HG03442 (cell line): ENCODE measurements at regions not wholly inside any gene's neighbourhood (a gene's known extent, or its start where the extent isn't known, plus 50 kb on each side); places are given as distances from the start of the nearest gene placed in this dataset.

Experiments
- ATAC-seq: cut with Tn5 transposase; IDR thresholded peaks from one replicate; pipeline ENCODE4 v1.9.1; 2021; ENCODE audit warnings: mild to moderate bottlenecking, moderate library complexity; ENCODE audit not compliant: unreplicated experiment

GRCh38 chr3:86737517-86737916 lies 253.4 kb downstream of the VGLL3 start:
- no peak for ATAC-seq

- ATAC-seq: no peak
These were observed 257.7 kb downstream of the VGLL3 start for GRCh38 chr3:86733257-86733656.

- no peak for ATAC-seq
These were observed 259.4 kb downstream of the VGLL3 start for GRCh38 chr3:86731501-86731901.

DNA sequence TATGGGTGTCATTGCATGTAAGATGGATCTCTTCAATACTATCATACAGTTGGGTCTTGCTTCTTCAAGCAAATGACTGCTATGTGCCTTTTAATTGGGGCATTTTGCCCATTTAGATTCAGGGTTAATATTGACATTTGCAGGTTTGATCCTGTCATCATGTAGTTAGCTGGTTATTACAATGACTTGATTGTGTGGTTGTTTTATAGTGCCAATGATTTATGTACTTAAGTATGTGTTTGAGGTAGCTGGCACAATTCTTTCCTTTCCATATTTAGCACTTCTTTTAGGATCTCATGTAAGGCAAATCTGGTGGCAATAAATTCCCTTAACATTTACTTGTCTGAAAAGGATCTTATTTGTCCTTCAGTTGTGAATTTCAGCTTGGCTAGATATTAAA lies 267.5 kb downstream of the VGLL3 start:
- no peak for ATAC-seq

GRCh38 chr3:86711634-86712033 lies 279.3 kb downstream of the VGLL3 start:
- ATAC-seq: no peak

DNA sequence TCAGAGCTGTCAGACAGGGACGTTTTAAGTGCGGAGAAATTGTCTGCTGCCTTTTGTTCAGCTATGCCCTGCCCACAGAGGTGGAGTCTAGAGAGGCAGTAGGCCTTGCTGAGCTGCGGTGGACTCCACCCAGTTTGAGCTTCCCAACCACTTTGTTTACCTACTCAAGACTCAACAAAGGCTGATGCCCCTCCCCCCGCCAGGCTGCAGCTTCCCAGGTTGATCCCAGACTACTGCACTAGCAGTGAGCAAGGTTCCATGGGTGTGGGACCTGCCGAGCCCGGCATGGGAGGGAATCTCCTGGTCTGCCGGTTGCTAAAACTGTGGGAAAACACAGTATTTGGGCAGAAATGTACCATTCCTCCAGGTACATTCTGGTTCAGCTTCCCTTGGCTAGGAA lies 282.1 kb downstream of the VGLL3 start:
- ATAC-seq: no peak

DNA sequence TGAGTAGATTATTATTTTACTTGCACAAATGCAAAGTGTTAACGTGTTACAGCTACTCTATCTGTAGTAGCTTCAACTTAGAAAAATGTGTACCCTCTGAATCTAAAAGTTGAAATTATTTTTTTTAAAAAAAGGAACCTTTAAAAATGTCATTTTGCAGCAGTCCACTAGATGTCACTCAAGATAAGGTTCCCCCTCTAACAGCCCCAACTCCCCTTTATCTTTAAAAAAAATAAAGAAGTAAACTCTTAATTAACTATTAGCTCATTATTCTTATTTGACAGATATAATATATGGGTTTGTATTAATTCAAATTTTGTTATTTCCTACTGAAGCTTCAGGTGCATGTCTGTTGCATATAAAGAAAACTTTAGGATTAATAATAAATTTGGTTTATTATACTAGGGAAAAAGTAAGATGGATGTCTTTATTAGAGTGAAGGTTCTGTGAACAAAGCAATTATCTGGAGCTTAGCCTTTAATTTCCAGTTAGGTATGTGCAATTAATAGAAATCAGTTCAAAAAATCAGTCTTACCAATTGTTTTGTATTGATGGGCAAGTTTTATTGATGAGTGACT lies 288.5 kb downstream of the VGLL3 start:
- peak; percentile 43 for ATAC-seq

DNA sequence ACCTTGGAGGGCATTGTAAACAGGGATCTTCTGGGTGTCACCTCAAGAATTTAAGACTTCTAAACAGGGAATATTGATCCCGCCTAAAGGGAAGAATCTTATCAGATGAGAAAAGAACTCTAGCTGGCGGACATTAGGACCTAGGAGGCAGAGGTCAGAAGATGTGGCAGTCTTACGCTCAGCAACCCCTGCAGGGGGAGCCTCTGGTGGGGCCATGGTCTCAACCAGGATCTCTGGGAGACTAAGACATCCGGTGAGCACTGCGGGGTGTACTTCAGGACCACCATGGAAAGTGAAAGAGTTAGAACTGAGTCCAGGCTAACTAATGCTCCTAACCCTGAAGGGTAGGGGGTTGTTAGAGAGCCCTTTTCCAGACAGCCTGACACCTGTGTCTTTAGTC lies 295.2 kb downstream of the VGLL3 start:
- ATAC-seq: no peak

DNA sequence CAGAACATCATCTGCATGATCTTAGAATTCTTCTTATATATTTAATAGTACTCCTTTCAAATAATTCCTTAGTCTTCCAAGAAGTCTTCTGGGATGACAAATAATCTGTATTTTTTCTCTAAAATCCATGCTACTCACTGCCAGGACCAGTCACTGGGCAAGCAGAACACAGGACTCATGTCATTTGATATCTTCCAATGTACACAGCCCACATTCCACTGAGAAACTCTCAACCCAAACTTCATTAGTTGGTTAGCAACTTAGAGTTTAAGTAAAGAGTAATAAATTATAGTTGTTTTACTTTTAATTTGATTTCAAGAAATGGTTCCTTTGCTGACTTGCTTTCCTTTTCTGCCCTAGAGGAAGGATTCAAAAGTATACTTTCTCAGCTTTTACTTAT lies 317.0 kb downstream of the VGLL3 start:
- no peak for ATAC-seq

DNA sequence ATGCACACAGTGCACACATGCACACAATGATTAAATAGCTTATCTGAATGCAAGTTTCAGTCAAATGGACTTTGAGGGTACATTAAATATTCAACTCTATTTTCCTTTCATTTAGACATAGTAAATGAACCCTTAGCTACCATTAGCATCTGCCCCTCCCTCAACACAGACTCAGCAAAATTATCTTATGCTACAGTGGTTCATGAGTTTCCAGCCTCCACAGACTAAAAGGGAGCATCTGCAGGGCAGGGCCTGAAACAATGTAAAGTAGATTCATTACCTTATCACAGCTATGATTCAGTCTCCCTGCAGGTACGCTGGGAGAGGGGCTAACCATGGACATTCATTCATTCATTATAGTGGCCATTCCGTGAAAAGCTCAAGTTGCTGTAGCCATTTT lies 329.1 kb downstream of the VGLL3 start:
- no peak for ATAC-seq

- ATAC-seq: no peak
These were observed 332.1 kb downstream of the VGLL3 start for GRCh38 chr3:86658876-86659275.

DNA sequence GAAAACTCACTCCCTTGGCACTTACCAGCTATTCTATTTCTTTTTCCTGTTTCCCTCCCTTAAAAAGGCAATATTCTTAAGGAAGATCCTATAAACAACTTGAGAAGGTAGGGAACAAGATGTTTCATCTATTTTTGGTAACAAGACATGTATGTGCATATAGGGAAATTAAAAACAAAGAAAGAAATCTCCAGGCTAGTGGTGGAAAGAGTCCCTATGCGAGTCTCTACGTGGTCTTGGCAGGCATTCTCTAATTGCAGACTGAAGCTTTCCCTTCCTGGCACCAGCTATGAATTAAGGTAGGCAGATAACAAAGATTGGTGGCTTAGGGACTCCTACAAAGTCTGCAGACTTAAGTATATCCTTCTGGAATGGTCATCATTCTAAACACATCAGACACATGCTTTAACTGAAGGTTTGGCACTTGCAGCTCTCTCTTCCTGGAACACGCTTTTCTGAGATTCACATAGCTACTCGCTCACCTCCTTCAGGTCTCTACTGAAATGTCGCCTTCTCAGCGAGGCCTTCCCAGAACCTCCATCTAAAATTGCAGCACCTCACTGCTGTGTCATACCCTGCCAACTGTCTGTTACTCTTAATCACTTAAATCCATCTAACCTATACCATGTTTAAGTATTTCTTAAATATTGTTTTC lies 336.0 kb downstream of the VGLL3 start:
- no peak for ATAC-seq

GRCh38 chr3:86653661-86654205 lies 337.2 kb downstream of the VGLL3 start:
- no peak for ATAC-seq

- no peak for ATAC-seq
These were observed 342.9 kb downstream of the VGLL3 start for GRCh38 chr3:86648087-86648486.

DNA sequence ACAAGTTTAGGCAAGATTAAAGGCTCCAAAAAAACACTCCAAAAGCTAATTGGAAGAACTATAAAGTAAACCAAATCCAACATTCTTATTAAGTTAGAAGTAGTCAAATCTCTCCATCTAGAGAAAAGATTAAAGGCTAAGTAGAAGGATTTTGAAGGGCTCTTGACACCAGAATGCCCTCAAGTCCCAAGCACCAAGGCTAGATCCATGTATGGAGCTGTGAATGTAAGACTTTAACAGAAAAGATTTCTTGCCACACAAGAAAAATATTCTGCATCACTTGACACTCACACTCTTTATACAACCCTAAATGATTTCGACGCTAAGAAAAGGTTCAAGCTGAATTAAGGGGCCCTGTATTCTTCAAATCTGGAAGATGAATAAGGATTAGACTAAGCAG lies 345.2 kb downstream of the VGLL3 start:
- no peak for ATAC-seq

GRCh38 chr3:86634361-86634760 lies 356.6 kb downstream of the VGLL3 start:
- ATAC-seq: no peak

DNA sequence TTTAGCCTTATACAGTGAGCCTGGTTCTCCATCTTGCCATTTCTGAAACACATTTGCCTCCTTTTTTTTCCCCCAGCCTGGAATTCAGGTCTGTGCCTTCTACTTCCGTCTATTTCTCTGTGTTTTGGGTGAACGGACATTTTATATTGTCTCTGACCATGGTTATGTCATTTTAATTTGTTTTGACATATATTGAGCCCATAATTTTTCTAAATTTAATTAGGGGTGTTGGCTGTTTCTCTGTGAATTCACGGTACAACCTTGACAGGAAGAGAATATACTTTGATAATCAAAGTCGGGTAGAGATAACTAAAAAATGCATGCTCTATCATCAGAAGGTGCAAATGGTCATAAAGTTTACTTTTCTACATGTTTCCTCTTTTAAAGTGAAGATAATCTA lies 361.4 kb downstream of the VGLL3 start:
- no peak for ATAC-seq

DNA sequence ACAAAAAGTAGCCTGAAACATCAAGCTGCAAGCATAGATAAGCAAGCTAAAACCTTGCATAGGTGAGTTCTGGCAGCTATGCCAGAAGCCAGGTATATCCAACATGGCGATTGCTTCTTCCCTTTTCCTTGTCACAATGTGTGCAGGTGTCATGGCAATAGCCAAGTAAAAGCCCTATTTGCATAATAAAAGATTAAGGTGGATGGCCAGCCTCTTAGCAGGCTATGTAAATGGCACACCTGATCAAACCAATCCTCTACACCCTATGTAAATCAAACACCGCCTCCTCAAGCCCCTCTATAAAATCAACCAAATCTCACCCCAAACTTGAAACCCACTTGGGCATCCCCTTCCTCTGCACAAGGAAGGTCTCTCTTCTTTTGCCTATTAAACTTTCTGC lies 366.8 kb downstream of the VGLL3 start:
- no peak for ATAC-seq

DNA sequence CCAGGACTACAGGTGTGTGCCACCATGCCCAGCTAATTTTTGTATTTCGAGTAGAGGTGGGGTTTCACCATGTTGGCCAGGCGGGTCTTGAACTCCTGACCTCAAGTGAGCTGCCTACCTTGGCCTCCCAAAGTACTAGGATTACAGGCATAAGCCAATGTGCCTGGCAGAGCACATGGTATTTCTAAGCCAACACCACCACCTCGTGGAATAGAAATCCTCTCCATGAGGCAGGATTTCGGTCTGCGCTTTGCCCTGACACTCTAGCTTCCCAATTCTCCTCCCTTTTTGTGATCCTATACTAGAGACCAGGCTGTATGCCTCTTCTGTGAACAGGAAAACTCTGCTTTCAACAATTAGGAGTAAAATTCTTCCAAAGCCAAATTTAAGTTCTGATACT lies 372.2 kb downstream of the VGLL3 start:
- no peak for ATAC-seq

DNA sequence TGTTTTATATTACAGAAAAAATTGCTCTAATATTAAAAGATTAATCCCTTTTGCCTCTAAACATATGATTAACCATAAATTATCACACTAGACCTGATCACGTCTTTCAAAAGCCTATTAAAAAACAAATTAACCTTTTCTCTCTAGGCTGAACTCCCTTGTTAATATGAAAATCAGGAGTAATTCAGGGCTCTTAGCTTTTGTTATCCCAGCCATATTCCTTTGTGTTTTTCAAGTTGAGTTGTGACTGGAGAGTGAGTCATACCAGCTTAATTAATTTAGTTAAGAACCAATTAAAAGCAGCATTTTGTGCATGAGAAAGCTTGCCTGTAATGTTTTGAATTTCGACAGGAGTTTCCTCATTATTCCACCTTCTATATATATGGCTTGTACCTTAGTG lies 385.8 kb downstream of the VGLL3 start:
- no peak for ATAC-seq

- ATAC-seq: no peak
These were observed 395.3 kb downstream of the VGLL3 start for GRCh38 chr3:86595696-86596095.

DNA sequence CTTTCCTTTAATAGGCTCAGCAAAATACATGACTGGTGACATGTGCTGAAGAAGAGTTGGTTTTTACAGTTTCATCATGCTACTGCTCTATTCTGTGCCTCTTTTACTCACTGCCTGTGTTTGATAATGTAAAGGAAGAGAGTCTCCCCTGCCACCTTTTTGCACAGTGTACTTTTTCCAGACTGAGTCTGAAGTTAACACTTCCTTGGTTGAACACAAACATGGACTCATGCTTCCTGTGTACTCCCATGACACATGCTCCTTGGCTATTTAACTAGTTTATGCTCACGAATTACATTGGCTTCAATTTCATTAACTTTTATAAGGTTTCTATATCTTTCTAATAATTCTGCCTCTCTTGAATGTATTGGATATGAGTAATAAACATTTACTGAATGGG lies 396.1 kb downstream of the VGLL3 start:
- no peak for ATAC-seq

- no peak for ATAC-seq
These were observed 412.9 kb downstream of the VGLL3 start for GRCh38 chr3:86578071-86578470.
